ENCODE measurements at regions not wholly inside any gene's neighbourhood (a gene's known extent, or its start where the extent isn't known, plus 50 kb on each side); places are given as distances from the start of the nearest gene placed in this dataset.

GRCh38 chr10:57018452-57018851 is 657.4 kb upstream of the ZWINT start:
- DNase-seq (ENCODE audit: low read depth in 2 of 2): no peak
- H3K4me3 ChIP-seq (replicated peaks in 1 of 2; ENCODE audit: low read depth in 2 of 2, low read length in 2 of 2): no peak overlapping the region
- TF ChIP-seq, protein P1, sequence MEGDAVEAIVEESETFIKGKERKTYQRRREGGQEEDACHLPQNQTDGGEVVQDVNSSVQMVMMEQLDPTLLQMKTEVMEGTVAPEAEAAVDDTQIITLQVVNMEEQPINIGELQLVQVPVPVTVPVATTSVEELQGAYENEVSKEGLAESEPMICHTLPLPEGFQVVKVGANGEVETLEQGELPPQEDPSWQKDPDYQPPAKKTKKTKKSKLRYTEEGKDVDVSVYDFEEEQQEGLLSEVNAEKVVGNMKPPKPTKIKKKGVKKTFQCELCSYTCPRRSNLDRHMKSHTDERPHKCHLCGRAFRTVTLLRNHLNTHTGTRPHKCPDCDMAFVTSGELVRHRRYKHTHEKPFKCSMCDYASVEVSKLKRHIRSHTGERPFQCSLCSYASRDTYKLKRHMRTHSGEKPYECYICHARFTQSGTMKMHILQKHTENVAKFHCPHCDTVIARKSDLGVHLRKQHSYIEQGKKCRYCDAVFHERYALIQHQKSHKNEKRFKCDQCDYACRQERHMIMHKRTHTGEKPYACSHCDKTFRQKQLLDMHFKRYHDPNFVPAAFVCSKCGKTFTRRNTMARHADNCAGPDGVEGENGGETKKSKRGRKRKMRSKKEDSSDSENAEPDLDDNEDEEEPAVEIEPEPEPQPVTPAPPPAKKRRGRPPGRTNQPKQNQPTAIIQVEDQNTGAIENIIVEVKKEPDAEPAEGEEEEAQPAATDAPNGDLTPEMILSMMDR (IDR thresholded peaks at IDR 0.05; ENCODE audit: low read depth, low read length): no peak

GRCh38 chr10:57017356-57018037 is 656.4 kb upstream of the ZWINT start:
- DNase-seq (ENCODE audit: low read depth in 2 of 2): no peak
- TF ChIP-seq, protein P1 (IDR thresholded peaks at IDR 0.05; ENCODE audit: low read depth, low read length): no peak
- H3K4me3 ChIP-seq (replicated peaks in 1 of 2; ENCODE audit: low read depth in 2 of 2, low read length in 2 of 2): no peak overlapping the region

DNA sequence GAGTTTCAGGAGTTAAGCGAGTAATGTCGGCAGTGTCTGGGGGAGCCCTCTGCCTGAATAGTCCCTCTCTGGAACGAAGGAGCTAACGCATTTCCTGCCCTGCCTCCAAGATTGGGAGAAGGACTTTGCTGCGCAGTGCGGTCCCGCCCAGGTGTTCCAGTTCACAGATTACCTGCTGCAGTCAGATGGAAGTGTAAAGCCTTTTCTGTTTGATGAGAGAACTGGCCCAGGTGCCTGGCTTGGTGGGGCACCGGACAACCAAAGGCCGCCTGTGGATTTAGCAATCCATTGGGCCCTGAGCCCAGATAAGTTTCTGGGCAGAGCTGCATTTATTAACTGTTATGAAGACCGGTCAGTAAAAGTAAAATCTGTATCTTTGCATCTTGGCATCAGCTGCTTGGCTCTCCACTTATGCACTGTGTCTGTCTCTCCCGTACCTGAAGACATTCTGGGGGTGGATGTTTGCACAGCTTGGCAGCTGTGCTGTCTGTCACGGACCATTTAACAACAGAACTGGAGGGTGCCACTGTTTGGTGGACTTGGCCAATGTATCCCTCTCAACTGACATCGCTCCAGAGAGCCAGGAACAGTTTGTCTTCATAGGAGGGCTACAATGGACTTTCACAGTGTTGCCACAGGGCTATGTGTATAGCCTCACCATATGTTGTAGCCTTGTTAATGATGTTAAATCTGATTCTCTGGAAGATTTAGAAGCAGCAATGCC is 654.7 kb upstream of the ZWINT start:
- TF ChIP-seq, protein P1 (IDR thresholded peaks at IDR 0.05; ENCODE audit: low read depth, low read length): no peak
- H3K4me3 ChIP-seq (replicated peaks in 1 of 2; ENCODE audit: low read depth in 2 of 2, low read length in 2 of 2): no peak overlapping the region
- no peak for DNase-seq (ENCODE audit: low read depth in 2 of 2)

DNA sequence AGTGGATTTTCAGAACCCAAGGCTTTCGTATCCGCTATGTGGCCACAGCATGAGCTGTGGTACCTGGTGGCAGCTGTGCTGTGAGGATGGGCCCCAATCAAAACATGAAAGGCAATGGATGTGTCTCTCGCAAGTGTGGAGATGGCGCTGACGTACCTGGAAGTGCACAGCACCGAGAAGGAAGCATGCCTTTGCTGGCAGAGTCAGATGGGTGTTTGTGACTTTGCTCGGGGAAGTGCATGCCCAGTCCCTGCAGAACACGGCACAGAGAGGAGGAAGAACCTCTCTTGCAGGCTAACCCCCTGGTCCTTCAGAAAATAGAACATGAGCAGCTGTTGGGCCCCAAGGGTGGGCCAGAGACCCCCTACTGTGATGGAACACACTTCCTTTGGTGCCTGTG is 654.1 kb upstream of the ZWINT start:
- H3K4me3 ChIP-seq (replicated peaks in 1 of 2; ENCODE audit: low read depth in 2 of 2, low read length in 2 of 2): no peak overlapping the region
- DNase-seq (ENCODE audit: low read depth in 2 of 2): no peak
- TF ChIP-seq, protein P1 (IDR thresholded peaks at IDR 0.05; ENCODE audit: low read depth, low read length): no peak

GRCh38 chr10:57014758-57015157 is 653.7 kb upstream of the ZWINT start:
- DNase-seq (ENCODE audit: low read depth in 2 of 2): no peak
- TF ChIP-seq, protein P1 (IDR thresholded peaks at IDR 0.05; ENCODE audit: low read depth, low read length): no peak
- H3K4me3 ChIP-seq (replicated peaks in 1 of 2; ENCODE audit: low read depth in 2 of 2, low read length in 2 of 2): no peak overlapping the region

- TF ChIP-seq, protein P1 (IDR thresholded peaks at IDR 0.05; ENCODE audit: low read depth, low read length): no peak
- no peak overlapping the region for H3K4me3 ChIP-seq (replicated peaks in 1 of 2; ENCODE audit: low read depth in 2 of 2, low read length in 2 of 2)
- no peak for DNase-seq (ENCODE audit: low read depth in 2 of 2)
Observed at GRCh38 chr10:57008189-57008588, 647.1 kb upstream of the ZWINT start.
